ENCODE measurements at regions not wholly inside any gene's neighbourhood (a gene's known extent, or its start where the extent isn't known, plus 50 kb on each side); places are given as distances from the start of the nearest gene placed in this dataset.
"Not testable (repeated sequence)": the region's sequence is repeated elsewhere in the genome, so short reads cannot be mapped to it uniquely, and the experiment has no call there.

DNA sequence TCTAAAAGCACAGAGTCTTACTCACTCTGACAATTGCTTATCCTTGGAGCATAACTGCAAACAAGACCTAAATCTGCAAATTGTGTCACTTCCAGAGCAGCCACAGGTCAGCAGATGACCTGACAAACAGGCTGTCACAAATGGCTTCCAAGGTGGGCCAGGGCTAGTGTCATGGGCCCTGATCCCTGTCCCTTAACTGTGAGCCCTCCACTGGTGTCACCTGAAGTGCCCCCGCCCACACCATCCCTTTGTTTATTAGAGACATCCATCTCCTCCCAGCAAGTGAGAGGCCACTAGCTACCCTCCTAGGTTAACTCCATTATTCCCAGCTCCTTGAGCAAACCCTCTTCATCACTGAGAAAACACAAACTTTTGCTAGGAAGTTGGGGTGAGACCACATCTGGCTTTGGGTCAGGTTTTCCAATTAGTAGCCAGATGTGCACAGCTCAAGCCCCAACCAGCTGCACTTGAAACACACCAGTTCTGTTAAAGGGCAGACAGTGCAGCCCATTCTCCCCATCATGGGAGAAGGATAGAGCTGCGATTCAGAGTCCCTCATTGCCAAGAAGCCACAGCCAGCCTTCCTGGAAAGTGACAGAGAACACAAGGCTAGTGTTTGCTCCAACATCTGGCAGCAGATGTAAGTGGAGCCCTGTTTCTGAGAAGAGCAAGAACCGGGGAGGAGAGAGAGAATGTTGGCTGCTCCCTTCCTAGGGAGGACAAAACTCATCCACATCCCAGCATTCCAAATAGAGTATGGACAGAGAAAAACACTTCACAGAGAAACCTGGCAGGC is 75.7 kb upstream of the NANOS1 start:
- no peak for DNase-seq

- DNase-seq = no peak
Measured at GRCh38 chr10:118955531-118955930, 74.0 kb upstream of the NANOS1 start.

DNA sequence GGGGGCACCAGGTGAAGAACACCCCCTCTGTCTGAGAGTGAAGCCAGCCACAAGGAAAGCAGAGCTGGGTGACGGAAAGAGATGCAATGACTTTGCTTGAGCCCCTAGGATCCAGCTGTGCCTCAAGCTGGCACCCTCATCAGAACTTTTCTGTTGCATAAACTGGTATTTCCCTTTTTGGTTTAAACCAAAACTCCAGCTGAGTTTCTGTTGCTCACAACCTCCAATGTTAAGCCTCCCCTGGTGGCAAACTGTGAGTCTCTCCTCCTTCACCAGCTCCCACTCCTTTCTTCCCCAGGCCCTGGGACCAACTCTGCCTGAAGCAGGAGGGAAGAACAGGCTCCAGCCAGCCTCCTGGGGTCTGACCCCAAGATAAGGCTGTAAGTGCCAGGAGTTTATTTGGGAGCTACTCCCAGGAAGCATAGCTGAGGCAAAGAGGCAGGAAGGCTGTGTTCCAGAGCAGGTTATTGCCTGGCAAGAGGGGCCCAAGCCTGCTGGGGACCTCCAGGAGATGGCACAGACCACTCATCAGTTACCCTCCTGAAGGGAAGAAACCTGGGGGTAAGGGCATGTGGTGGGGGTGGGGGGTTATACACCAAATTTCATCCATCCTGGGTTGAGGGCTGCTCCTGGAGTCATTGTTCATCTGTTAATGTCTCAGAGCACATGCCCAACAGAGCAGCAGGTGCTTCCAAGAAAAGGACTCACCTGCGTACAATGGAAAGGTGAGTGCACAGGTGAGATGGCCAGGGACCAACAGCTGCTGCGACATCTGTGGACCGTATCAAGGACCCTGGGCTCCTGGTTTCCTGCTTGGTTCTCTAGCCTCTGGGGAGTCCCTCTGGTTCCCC is 73.3 kb upstream of the NANOS1 start:
- no peak for DNase-seq

GRCh38 chr10:118956802-118957442 is 72.6 kb upstream of the NANOS1 start:
- no peak for DNase-seq

GRCh38 chr10:118957443-118957825 is 72.1 kb upstream of the NANOS1 start:
- no peak for DNase-seq

- DNase-seq = no peak
Measured at GRCh38 chr10:118957966-118958365, 71.5 kb upstream of the NANOS1 start.

DNA sequence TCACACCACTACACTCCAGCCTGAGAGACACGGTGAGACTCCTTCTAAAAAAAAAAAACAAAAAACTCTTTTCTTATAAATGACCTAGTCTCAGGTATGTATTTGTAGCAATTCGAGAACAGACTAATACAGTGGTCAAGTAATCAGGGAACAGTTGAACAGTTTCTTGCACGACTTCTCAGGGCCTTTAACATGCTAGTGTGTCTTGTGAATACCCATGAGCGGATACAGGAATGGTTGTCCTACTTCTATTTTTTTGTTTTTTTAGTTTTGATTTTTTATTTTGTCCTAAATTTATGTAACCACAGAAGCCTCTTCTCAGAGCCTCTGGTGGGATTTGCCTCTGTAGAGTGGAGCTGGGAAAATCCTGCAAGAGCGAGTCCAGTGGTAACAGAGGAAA is 71.0 kb upstream of the NANOS1 start:
- no peak for DNase-seq

- DNase-seq = peak; percentile 56
Measured at GRCh38 chr10:118958984-118959925, 70.3 kb upstream of the NANOS1 start.

GRCh38 chr10:118960157-118961090 is 69.1 kb upstream of the NANOS1 start:
- peak; percentile 19 for DNase-seq

GRCh38 chr10:118961436-118961835 is 68.1 kb upstream of the NANOS1 start:
- DNase-seq = no peak

GRCh38 chr10:118962331-118962868 is 67.1 kb upstream of the NANOS1 start:
- not testable (repeated sequence) for DNase-seq

DNA sequence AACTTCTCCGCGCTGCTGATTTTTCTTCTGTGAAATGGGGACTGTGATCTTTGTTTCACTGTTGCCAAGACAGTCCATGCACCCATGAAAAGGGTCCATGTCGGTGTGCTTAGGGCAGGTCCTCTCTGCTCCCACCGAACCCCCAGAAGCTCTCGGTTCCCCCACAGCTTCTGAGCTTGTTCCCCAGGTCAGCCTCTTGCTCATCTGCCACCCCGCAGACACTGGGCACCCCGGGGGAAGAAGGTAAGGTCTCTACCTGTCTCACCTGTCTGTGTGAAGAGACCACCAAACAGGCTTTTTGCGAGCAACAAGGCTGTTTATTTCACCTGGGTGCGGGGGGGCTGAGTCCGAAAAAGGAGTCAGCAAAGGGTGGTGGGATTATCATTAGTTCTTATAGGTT is 66.2 kb upstream of the NANOS1 start:
- no peak for DNase-seq

GRCh38 chr10:118963933-118964332 is 65.6 kb upstream of the NANOS1 start:
- DNase-seq = no peak

GRCh38 chr10:118964476-118964875 is 65.0 kb upstream of the NANOS1 start:
- DNase-seq = not testable (repeated sequence)

DNA sequence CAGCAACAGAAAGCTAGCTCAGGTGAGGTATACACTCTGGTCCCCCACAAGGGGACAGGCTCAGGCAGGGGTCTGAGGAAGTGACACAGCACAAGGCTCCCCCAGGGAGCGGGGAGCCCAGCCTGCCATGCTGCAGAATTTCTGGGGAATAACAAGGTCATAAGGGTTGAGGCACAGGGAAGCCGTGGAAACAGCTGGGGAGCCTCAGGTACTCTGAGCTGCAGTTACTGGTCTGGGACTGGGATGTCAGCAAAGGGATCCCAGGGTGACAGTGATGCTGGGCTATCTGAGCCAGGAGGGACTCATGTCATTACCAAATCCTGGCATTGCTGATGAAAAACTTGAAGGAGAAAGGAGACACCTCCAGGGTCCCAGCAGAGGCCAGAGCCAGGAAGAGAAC is 64.4 kb upstream of the NANOS1 start:
- DNase-seq = no peak

- DNase-seq = no peak
Measured at GRCh38 chr10:118965645-118966044, 63.9 kb upstream of the NANOS1 start.

GRCh38 chr10:118966076-118966849 is 63.3 kb upstream of the NANOS1 start:
- no peak for DNase-seq

DNA sequence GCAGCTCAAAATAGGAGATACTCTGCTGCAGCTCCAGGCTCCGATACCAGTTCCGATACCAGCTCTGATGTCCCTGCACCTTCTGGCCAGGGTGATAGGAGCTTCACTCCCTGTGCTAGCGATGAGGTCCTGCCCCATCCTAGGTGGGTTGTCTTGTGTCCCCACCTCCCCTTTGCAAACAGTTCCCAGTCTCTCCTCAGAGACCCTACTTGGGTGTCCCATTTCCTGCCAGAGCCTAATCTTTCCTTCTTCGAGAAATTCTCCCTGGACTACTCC is 62.7 kb upstream of the NANOS1 start:
- DNase-seq = no peak

GRCh38 chr10:118967160-118967559 is 62.4 kb upstream of the NANOS1 start:
- no peak for DNase-seq

- no peak for DNase-seq
Measured at GRCh38 chr10:118968060-118968459, 61.5 kb upstream of the NANOS1 start.
